ENCODE measurements at regions not wholly inside any gene's neighbourhood (a gene's known extent, or its start where the extent isn't known, plus 50 kb on each side); places are given as distances from the start of the nearest gene placed in this dataset.

DNA sequence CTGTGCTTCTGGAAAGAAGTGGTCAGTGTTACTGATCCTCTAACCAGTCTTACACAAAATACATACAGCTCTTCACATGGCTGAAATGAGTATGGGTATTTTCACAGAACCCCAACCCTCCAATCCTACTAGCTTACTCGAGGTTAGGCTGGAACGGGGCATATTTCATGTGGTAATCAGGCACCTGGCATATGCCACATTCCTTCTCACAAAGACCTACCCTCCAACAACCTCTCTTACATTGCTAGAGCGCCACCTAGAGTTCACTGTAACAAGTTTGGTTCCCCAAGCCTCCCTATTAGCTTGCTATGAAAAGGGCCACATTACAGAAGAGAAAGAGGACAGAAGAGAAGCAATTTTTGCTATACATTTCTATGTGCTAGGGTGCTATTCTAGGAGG is 597.3 kb downstream of the PRELID2 start:
- no peak for DNase-seq

DNA sequence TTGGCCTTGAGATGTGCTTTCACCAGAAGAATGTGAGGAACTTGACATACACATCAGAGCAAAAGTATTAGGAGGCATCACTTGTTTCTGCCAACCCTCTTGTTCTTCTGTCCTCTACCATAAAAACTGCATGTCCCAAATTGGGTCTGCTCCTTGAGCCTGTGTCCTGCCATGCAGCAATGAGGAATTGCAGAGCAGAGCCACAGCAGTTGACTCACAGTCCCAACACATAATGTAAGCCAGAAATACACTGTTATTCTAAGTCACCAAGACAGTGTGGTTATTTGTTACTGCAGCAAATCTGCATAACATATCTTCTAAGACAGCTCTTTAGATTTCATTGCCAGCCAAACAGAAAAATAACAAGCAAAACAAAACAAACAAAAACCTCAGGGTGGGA is 598.2 kb downstream of the PRELID2 start:
- DNase-seq = no peak

DNA sequence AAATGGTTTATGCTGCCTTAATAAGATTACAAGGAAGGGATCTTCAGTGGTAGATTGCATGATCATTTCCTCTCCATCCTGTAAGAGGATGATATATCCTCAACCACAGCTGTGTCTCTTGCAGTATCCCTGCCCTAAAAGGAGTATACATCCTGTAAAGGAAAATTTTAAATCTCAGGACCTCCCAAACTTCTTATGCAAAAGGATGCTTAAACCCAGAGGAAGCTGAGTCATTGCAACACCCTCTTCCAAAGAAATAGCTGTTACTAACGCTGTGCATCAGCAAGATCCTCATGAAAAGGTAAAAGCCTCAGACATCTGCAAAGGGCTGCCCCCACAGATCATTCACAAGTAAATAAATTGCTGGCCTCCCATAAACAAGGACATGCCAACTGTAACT is 599.0 kb downstream of the PRELID2 start:
- no peak for DNase-seq

DNA sequence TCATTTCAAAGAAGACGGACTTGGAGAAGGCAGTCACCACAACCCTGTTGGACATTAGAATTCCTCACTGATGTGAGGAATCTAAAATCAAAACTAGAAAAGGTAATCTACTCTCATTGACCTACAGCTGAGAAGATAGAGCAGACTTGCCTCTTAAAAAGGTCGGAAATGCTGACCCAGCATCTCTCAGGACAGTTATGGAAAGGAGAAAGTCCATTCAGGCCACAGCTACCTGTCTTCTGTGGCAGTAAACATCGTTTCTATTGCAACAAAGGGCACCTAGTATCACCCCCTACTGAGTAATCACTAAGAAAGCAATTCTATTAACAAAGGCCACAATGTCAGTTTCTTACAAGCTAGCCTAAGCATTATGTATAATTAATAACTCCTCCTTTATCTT is 601.7 kb downstream of the PRELID2 start:
- DNase-seq = no peak

DNA sequence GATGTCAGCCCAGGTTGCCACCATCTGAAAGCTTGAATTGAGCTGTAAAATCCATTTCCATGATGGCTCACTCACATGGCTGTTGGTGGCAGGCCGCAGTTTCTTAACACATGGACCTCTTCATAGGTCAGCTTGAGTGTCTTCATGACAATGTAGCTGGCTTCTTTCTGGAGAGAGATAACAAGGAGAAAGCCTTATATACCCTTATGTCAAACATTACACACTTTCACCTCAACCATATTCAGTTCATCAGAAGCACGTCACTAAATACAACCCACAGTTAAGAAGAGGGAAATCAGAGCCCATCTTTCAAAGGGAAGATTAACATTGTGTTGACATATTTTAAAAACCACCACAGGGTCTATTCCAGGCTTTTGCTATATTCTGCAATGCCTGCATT is 604.4 kb downstream of the PRELID2 start:
- no peak for DNase-seq

DNA sequence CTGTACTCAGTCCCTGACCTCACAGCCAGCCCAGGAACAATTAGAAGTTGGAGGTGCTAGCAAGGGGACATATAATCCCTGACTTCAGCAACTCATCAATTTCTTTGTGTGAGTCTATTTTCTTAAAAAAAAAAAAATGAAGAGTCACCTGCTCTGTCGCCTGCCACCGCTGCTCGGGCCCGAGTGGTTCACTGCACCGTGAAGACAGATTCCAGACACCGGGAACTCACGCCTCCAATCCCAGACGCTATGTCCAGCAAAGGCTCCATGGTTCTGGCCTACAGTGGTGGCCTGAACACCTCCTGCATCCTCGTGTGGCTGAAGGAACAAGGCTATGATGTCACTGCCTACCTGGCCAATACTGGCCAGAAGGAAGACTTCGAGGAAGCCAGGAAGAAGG is 606.6 kb downstream of the PRELID2 start:
- no peak for DNase-seq

DNA sequence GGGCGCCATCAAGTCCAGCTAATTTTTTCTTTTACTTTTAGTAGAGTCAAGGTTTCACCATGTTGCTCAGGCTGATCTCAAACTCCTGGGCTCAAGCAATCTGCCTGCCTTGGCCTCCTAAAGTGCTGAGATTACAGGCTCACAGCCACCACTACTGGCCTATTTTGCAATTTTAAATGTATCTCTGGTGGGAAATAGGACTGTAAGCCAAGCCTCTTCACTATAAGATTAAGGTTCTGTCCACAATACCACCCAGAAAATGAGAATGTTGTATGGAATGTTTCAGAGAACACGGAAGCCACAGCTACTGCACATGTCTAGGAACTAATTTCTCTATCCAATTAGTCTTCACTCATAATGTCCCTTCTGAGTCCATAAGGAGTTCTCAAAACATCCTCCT is 607.3 kb downstream of the PRELID2 start:
- no peak for DNase-seq

DNA sequence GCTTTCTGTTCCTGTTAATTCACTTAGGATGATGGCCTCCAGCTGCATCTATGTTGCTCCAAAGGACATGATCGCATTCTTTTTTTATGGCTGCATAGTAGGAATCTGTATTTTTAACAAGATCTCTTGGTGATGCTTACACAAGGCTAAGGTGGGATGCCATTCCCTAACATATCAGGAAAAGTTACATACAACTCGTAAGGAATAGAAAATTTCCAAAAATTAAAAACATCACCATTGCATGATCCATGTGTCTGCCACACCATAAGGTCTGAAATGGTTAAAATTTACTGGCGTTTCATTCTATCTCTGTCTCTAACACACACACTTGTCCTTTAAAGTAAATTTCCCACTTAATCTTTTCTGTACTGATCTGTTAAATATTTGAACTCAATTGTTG is 608.4 kb downstream of the PRELID2 start:
- no peak for DNase-seq

DNA sequence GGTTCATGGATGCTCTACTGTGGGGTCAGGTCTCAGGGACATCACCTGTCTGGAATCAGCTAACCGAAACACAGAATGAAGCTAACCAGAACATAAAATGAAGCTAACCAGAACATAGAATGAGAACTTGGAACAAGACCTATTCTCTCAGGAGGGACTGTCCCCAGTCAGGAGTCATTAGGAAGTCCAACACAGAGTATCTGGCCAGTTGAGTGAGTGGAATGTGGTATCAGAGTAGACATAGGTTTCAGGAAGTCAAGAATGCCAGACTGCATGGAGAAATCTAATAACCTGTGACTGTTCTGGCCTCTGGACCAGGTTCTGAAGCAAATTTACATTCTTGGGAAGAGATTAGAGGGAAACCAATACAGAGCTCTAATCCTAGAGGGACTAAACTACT is 609.6 kb downstream of the PRELID2 start:
- no peak for DNase-seq

DNA sequence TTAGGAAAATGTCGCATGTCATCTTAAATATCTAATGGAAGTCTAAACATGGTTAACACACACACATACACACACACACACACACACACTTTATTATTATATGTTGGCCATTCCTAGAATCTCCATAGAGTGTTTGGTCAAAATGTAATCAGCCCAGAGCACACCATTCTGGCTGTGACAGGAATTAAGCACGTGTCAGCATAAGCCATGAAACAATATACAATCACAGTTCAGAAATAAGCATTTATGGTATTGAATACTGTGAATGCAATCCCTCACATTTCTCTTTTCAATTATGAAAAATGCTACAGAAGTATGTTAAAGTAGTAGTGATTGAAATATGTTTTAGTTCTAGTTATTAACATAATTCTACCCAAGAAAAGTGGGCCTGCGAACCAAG is 611.6 kb downstream of the PRELID2 start:
- DNase-seq = no peak

DNA sequence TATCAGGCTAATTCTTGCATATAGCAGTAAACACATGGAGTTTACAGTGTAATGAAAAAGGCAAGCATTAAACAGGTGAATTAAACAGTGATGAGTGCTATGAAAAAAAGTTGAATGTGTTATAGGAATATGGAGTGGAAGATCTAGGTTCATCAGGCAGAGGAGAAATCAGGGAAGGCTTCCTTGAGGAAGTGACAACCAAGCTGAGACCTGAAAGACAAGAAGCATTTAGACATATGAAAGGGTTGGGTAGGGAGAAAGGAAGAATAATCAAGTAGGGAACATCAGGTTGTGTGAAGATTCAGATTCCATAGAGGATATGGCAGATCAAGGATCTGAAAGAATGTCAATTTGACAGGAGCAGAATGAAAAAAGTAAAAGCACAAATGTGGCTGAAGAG is 612.5 kb downstream of the PRELID2 start:
- no peak for DNase-seq

DNA sequence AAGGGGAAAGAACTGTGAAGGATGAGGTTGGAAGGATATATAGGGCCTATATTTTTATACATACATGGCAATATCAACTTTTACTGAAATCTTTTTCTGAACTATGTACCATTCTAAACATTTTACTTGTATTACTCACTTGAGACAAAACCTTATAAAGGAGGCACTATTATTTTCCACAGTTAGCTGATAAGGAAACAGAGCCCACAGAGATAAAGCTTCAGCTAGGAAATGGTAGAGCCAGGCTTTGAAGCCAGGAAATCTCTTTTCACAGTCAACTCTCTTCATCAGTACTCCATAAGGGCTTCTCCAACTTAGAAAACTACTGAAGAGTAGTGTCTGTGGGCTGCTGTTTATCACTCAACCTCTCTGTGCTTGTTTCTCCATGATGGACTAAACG is 613.7 kb downstream of the PRELID2 start:
- no peak for DNase-seq

DNA sequence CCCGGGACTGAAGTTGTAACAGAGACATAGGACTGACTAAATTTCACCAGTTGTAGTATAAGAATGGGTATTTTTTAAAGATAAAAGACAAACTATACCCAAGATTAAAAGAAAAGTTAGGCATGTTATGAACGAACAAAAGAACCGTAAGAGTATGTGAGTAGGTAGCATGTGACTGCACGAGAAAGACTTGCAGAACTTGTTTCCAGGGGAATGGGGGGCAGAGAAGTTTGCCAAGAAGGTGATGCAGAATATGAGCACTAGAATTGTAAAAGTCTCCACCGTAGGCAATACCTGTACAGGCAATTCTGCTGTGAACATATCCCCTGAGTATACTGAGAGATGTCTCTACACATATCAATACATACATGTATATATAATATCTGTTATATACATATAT is 614.7 kb downstream of the PRELID2 start:
- DNase-seq = no peak

DNA sequence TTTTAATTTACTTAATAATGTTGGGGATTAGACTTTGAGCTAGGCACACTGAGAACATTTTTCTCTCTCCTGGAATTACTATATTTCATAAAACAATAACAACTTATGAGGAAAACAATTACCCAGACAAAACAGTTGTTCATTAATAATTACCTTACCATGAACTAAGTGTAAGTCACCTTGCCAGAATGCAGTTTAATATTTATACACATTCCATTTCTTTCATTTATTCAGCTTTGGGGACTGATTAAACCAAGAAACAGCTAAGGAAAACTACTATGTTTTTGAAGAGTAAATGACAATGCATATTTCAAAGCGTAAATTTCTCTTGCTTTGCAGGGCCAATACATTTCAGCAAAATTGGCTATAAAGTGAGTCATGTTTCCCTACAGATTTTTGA is 616.2 kb downstream of the PRELID2 start:
- no peak for DNase-seq

DNA sequence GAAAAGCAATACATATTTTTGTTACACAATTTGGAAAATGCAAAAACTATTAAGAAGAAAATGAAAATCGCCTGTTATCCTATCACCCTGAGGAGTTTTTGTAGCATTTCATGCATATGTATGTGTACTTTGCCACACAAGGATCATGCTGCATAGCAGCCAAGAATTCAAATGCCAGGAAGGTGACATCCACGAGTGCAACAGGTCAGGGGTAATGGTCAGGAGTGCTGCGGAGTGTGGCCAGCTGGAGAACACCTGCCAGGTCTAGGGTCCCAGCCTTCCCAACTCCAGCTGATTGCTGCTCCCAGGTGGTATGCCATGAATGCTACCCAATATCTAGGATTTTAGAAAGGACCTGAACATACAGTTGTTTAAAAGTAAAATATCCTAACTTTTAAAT is 617.1 kb downstream of the PRELID2 start:
- DNase-seq = no peak

DNA sequence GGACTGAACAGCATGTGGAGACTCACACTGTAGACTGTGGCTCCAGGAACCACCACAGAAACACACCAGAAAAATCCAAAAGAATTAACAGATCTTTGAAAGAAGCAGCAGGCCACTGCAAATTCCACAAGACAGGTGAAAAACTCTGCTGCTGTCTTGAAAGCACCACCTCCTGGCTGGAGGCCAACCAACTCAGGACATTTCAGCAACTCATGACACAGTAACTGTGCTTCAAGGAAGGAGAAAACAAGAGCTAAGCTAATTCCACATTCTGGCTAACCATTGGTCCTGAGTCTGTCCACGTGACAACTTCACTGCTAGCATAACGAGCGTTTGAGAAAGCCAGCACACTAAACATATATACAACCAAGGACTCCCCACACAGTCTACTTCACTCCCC is 625.1 kb downstream of the PRELID2 start:
- DNase-seq = no peak

DNA sequence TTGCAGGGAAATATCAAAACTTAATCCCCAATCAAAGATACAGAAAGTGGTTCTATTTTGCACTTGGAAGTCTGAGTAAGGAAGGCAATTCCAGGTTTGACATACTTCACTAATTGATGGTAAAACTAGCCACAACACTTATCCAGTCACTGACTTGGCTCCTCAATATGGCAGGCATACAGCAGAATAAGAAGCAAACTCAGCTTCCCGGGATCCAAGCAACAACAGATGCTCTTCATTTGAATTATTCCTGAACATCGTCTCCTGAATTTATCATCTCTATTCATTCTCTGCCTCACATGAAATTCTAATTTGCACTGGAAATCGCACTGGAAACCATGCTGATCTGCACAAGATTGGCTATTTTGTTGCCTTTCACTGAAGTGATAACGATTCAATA is 629.6 kb downstream of the PRELID2 start:
- no peak for DNase-seq

DNA sequence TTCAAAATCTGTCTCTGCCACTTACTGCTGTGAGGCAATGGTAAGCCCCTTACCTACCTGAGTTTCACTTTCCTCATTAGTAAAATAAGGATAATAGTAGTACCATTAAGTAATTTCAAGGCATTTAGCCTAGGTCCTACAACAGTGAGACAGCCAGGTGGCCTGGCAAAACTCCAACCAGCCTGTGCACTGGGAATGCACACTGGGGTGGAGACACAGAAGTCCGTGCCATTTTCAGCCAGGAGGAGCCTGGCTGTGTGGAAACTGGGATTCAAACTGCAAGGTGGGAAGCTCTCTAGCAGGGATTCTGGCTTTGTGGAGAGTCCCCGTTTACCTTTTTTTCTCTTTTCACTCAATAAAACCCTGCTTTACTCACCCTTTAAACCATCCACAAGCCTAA is 630.4 kb downstream of the PRELID2 start:
- no peak for DNase-seq

DNA sequence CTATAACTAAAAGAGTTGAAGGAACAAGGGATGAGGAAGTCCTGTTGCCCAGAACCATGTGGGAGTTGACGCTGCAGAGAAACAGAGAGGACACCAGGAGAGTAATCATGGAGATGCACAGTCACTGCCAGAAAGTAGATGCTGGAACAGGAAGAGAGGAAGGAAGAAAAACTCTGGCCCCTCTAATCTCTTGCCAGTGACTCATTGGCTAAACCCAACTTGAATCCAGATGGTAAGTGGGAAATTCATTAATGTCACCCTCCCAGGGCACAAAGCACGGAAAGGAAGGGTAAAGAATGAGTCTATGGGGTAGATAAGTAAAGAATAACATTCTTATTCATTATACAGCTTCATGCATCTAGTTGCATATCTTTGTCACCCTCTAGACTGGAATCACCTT is 631.9 kb downstream of the PRELID2 start:
- DNase-seq = no peak

DNA sequence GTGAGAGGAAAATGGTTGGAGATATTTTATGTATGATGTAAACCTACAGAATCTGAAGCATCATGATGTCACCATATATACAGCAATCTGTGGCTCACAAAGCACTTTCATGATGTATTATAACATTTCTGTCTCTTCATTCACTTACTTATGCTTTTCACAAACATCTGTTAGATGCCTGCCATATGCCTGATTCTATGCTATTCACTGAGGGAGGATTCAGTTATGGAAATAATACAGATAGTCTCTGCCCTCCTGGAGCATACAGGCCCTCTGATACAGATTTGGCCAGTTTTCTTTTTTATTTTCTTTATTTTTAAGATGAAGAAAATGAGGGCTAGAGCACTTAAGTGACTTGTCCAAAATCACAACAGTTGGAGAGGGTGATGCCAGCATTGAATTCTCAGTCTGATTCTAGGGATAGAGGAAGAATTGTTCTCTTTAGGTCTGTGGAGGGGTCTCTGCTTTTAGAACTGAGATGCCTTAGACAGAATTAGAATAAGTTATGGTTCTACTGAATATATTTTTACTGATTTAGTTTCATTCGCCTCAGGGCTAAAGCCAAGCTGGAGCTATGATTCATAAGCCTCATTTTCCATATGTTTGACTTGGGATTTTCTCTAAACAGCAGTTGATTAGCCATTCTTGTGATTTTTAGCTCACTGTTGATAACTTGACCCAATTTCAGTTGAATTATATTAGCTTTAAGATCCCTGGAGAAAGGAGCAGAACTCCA is 636.4 kb downstream of the PRELID2 start:
- DNase-seq = no peak

DNA sequence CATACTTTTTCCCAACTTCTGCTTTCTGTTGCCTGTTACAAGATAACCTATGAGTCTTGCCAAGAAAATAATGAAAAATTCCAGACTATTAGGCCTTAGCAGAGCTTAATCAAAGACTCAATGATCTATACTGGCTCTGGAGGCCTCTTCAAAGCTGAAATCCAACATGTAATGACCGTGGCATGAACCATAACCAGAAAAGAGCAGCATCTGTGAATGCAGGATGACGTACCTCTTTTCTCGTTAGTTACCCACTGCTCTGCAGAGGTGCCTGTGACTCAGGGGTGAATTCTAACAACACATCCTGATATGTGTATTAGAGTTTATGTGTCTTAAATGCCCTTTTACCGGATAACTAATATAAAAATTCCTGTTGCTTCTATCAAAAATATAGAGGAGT is 645.4 kb downstream of the PRELID2 start:
- no peak for DNase-seq

DNA sequence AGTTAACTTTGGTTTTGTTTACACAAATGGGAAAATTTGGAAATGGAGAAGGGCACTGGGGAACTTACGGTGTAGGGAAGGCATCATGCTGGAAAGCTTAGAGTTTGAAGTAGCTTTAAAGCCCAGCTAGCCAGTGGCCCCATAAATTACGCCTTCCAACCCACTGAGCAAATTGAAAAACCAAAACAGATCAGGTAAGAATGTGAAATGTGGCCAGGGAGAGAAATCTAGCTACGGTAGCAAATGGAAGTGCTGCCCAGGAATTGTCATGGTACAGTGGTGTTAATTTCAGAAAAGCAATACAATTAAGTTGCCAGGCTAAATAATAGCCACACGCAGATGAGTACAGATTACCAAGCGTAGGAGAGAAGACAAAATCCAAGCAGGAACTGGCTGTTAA is 654.8 kb downstream of the PRELID2 start:
- DNase-seq = no peak

DNA sequence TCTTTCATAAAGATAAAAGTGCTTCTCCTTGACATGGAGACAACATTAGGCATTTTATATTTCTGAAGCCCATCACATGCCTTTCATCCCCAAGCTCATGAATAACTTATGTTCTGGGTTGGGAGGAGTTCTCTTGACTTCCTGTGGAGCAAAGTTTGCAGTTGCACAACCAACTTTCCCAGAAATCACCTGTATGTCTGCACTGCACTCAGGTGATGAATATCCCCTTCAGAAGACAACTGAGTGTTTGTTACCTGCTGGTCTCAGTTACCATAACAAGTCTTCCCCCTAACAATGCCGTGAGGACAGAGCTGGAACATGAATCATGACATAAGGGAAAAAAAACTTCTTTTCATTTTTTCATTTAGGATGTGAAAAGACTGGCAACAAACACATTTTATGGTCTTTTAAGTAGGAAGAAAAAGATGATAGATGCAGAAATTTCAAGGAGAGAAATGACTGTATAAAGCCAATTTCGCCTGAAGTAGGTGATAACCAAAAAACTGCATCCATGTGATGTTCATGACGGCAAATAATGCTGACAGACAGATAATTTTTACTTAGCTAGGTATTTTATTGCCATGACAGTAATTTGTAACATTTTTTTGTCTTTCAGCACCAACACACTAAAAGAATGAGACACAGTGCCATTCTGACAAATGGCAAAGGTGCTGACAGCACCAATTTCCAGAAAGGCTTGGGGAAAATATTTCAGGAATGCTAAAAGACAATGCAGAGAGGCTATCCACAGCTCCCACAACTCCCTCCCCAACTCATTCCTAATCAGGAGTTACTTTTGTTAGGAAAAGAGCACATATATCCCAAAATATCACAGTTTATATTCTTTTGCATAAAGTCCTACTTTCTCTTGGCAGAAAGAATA is 656.3 kb downstream of the PRELID2 start:
- DNase-seq = no peak

DNA sequence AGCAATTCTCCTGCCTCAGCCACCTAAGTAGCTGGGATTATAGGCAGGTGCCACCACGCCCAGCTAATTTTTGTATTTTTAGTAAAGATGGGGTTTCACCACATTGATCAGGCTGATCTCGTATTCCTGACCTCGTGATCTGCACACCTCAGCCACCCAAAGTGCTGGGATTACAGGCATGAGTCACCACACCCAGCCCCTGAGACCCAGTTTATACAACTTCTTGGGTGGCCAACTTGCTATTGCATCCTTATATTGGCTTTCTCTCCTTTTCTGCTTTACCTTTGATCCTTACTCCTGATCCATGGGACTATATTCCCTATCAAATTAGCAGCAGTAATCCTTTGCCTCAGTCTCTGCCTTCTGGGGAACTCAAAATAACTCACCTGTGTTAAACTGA is 659.1 kb downstream of the PRELID2 start:
- DNase-seq = no peak

DNA sequence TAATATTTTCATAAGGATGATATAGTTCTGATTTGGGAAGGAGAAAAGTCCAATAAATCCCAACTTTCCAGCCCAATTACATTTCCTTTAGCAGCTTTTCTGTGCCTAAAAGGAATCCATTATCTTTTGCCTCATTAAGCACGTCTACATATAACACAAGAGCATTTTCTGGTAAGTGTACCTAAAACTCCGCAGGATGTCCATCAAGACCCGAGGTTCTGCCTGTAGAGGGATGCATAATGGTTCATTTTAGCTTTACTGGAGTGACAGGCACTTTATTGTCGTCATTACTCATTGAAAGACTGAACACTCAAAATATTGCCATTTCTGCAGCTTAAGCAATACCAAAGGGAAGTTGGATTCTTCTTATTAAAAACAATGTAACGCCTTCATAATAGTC is 669.0 kb downstream of the PRELID2 start:
- DNase-seq = no peak
